Posterior cingulate gyrus (tissue), 11 donors: ENCODE measurements at regions not wholly inside any gene's neighbourhood (a gene's known extent, or its start where the extent isn't known, plus 50 kb on each side); places are given as distances from the start of the nearest gene placed in this dataset.
A peak's percentile ranks its signal among the peaks of the same experiment; 100 is the strongest.

Source experiments
- DNase-seq, 10 donors: peaks; one replicate each; pipeline versions ENCODE4 v3.0.0 to v3.0.0-alpha.2; 2020 to 2021; ENCODE audit warnings: mixed read lengths in 3 of 10
- intact Hi-C: fragments of 100-400 bp; cut with DNase I; formaldehyde crosslinking; loops from one replicate; pipeline ENCODE4 v1.15.1; 2023

DNA sequence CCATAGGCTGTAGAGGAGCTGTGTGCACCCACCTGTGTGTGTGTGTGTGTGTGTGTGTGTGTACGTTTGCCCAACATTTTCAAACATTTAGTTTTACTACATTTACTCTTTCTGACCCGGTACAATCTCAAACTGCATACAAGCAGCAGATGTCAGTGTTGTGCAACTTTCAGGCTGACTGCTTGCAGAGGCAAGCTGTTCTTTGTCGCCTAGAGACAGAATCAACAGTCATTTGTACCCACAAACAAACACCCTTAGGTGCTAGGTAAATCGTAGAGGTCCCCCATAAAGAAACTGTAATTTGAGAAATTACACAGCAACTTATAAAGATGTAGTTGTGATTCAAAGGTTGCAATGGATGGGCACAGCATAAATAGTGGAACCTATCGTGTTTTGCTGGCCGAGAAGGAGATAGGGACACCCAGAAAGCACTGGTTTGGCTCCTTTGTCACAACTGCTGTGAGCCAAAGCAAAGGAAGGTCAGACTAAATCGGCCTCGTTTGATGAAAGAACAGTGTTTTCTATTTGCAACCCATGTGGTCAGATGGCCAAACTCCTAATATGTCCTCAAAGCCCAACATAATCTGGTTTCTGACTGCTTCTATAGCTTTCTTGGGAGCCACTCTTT lies 478.4 kb downstream of the TOX3 start:
- intact Hi-C loops = loop anchor here (2.0 kb wide), 2 partner anchors 844 to 954 kb away; no protein-coding TSS in a partner anchor
- DNase-seq = peak in 7 of 10 donors; percentile 10 to 86 (median 51)

DNA sequence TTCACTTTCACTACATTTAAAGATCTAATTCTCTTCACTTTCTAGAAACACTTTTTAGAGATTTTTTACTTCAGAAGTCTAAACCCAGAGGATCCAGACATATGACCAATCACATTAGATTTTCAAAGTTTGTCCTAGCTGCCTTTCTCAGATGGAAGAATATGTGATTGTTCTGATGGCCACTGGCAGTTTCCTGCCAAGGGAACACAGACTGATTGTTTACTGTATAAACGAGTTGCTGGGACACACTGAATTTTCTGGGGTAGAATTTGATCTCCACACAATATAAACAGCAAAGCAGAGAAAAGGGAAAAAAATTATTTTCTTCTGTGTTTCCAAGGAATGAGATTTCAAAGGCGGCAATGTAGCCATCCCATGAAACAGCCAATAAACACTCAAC lies 480.0 kb downstream of the TOX3 start:
- DNase-seq = peak in 2 of 10 donors; percentile 36 to 84
- intact Hi-C loops = no loop called here

DNA sequence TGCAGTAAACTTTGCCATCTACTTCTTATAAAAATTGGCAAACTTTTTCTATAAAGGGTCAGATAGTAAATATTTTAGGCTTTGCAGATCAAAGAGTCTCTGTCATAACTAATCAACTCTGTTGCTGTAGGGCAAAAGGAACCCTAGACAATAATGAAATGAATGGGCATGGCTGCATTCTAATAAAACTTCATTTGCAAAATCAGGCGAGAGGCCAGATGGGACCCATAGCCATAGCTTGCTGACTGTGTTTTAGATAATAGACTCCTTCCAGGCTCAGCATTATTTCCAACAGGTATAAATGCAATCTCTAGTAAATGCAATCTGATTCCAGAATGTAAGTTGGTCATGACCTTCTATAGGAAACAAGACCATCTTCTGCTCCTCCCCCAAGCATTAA lies 490.7 kb downstream of the TOX3 start:
- intact Hi-C loops = no loop called here
- no peak for DNase-seq

DNA sequence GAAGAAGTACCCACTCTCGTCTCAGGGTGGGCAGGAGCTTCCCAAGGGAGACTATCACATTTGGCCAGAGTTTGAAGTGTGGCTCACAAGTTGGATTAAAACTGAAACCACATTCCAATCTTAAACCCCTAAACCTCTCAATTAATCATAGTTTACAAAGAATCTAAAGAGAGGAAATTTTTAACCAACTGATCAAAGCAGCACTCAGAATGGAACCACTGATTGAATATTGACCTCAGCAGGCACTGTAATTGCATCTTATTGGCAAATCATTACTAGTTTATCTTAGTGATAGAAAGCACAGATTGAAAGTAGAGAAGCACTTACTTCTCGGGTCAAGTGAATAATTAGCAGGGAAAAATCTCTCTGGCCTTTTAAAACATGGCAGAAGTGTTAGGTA lies 491.6 kb downstream of the TOX3 start:
- DNase-seq = no peak

DNA sequence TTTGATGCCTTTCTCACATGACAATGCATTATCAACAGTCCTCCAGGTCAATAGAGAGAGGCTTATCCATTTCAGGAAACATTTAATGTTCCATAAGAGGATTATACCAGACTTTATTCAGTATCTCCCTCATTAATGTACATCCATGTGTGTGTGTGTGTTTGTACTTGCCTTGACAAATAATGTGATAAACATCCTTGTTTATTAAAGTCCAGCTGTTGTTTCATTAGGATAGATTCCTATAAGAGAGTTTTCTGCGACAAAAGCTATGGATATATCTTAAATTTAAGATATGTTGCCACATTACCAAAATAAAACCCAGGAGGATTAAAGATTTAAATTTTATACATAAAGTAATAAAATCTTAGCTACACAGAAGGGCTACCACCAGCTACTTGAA lies 492.6 kb downstream of the TOX3 start:
- DNase-seq = no peak
- intact Hi-C loops = no loop called here

More for the DNA sequence above, 491.6 kb downstream of the TOX3 start:
- intact Hi-C loops = no loop called here

DNA sequence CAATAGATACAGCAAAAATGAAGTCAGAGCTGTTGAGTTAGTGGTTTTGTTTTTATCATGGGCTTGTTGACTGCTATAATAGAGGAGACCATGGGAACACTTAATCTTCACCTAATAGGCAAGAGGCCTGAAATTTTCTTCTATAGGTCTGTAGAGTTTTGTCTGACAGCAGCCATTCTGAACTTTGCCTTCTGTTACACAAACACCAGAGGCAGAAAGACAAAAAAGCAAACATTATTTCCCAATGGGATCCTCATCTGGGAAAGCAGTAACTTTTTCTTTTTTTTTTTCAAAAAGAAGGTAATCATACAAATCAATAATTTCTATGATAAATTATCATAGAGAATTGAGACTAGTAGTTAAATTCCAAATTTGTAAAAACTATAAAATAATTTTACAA lies 494.1 kb downstream of the TOX3 start:
- intact Hi-C loops = no loop called here
- no peak for DNase-seq

DNA sequence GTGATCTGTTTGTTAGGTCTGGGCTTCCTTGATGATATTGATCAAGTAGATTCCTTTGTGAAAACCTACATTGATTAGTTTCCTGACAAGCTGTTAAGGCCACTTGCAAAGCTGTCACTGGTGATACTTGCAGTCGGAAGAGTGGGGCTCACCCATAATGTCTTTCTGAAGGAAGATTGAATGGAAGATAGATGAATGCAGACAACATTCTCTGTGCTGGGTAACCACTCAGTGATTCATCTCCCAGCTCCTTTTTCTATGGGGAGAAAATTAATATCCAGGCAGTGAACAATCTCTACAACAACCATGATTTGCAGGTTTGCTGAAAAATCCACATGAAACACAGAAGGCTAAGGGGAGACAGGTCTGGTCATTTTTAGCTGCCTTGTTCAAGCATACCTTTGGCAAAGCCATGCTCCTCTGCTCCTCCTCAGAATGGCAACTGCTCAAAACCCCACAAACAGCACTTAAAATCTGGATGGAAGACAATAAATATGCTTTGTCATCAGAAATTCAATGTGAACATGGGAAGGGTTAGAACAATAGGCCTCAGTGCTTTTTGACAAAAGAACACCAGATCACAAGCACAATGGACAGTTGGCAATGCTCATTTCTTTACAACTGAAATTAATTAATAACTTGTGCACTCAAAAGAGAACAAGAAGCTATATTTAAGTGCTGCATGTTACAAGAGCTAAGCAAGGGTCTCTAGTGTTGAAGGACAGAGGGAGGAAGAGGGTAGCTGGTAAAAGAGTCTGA lies 495.4 kb downstream of the TOX3 start:
- DNase-seq = no peak
- intact Hi-C loops = no loop called here

DNA sequence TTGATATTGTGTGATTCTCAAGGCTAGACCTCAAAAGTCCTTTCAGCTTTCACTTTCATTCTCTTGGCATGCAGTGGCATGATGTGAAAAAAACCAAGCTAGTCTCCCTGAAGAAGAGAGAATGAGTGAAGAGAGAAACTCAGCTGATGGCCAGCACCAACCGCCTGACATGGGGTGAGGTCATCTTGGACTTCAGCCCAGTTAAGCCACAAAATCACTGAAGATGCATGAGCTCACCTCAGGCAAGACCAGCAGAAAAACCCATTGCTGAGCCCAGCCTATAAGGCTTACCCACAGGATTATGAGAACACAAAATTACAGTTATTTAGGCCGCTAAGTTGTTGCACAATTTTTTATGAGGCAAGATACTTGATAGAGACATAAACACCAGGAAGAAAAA lies 496.5 kb downstream of the TOX3 start:
- intact Hi-C loops = no loop called here
- DNase-seq = no peak

DNA sequence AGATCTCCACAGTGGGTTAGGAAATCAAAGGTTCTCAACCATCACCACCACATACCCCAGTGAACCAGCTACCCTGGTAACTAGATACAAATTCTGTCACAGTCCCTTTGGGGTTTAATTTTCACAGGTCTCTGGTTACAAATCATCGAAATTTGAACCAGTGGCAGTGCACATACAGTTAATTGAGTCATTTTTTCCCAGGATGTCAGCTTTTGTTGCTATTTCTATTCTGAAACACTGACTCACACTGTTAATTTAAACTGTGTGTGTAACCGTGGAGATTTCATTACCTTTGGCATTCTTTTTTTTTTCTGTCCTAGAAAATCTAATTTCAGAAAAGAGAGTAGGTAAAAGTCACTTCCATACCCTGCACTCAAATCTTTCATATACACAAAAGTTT lies 511.5 kb downstream of the TOX3 start:
- DNase-seq = no peak
- intact Hi-C loops = no loop called here

DNA sequence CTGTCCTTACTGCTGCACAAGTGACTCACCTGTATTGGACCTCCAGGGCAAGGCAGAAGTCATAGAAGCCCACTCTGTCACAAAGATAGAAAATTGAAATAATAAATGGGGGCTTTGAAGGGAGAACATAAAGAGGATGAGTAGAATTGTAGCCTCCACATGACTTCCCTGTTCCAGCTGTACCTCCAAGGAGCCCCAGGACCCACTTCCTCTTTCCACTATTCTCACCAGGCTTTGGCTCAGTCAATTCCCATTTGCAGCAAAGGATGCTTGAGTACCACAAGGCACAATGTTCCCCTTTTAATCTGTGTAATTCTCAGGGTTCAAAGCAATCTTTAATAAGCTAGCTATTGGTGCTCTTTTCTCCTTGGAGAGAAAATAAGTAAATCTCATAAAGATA lies 512.1 kb downstream of the TOX3 start:
- DNase-seq = no peak
- intact Hi-C loops = no loop called here

DNA sequence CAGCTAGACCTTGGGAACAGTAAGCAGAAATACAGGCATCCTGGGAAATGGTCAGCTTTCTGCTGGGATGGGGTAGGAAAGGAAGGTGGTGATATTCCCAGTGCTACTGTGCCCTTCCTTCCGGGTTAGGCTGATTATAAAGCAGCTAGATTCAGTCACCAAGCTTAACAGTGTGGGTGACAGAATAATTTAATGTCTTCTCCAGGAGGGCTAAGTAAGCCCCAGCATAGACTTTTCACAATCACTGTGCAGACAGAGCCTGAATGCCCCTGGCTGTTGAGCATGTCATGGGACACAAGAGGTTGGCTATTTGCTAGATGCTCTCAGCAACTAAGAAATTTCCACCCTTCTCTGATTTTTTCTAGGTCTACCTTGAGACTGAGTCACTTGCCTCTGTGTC lies 513.0 kb downstream of the TOX3 start:
- intact Hi-C loops = no loop called here
- no peak for DNase-seq

DNA sequence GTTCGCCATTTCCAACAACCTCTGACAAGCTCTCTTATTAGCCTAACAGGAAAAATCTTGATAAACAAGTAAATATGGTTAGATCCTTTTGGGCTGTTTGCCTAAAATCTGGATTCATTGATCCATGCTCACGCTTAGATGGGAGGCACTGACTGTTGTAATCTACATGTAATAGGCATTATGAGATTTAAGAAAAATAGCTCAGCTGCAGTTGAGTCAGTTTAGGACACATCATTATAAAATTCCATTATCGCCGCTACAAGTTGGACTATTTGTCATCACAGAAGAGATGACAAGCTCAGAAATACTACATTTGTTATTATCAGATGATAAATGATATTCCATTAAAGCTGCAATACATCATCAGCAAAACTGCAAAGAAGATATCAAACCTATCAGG lies 524.0 kb downstream of the TOX3 start:
- intact Hi-C loops = no loop called here
- no peak for DNase-seq

DNA sequence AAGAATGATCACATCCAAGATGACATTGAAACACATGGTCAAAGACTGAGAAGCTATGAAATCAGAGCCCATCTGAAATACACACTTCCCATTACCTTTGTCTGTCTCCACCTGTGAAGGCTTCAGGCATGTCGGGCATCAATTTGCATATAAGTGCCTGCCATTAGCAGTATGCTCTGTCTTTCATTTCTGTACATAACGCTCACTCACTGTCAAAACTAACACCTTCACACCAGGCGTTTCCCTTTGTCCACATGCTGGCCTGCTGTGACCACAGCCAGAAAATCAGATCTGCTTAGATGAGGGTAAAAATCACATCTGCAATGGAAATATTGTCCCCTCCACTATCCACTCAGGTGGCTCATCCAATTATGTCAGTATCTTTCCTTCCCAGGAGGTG lies 524.8 kb downstream of the TOX3 start:
- intact Hi-C loops = no loop called here
- no peak for DNase-seq

DNA sequence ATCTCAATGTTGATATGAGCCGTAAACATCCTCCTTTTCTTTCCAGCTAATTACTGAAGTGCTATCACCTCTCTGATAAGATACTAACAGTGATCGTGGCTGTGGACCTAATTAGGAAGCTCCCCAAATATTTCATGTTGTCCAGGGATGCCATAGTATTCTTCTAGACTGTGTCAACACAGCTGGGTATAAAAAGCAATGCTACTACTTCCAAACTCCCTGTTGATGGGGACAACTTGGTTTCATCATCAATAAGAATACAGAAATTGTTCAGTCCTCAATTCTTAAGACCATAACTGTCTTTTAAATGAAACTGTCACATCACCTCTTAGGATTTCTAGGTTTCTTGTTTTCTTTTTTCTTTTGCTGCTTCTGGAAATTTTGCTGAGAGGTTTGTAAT lies 530.6 kb downstream of the TOX3 start:
- no peak for DNase-seq
- intact Hi-C loops = no loop called here

DNA sequence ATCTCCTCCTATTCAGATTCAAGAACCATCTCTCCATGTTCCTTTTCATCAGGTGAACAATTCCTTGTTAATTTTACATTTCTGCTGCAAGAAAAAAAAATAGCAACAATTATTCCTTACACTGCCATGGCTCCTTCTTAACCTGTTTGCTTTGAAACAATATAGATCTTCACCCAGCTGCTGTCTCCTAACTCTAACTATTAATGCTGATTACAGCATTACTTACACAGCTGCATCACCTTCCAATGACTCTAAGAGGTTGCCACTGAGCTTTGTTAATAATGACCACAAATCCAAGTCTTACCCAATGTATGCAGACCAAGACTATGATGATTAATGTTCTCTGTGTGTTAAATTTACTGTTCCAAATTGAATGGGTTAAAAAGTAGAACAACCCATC lies 541.4 kb downstream of the TOX3 start:
- intact Hi-C loops = no loop called here
- DNase-seq = no peak

DNA sequence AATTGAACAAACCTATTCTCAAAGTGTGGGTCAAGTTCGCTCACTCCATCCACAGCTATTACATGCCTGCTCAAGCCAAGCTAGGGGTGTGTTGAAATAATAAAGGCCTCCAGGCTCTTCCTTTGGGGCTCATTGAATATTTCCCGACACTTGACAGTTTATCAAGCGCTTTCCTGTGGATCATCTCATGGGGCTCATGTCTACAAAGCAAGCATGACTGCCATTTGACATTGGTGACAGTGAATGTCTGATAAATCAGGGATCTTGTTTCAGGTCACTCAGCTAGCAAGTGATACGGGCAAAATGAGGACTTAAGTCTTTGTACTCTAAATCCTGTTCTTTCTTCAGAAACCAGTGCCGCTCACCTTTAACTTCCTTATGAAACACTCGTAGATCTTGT lies 542.6 kb downstream of the TOX3 start:
- intact Hi-C loops = no loop called here

DNA sequence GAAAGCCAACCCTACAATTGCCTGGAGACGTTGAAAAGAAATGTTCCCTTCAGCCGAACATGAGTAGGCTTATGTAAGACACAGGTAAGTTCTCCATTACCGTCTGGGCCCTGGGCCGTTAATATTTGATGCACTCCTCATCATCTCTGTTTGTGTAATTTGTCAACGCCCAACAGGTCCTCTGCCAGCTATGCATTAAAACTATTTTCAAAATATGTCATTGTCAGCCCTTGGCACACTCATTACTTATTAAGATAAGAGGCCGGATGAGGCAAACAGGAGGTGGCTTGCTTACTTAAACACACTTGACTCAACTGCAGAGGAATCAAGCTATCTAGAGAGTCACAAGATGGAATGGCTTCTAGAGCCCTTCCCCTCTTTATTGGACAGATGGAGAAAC lies 544.9 kb downstream of the TOX3 start:
- intact Hi-C loops = no loop called here
- no peak for DNase-seq

More for the DNA sequence above, 542.6 kb downstream of the TOX3 start:
- DNase-seq = no peak

DNA sequence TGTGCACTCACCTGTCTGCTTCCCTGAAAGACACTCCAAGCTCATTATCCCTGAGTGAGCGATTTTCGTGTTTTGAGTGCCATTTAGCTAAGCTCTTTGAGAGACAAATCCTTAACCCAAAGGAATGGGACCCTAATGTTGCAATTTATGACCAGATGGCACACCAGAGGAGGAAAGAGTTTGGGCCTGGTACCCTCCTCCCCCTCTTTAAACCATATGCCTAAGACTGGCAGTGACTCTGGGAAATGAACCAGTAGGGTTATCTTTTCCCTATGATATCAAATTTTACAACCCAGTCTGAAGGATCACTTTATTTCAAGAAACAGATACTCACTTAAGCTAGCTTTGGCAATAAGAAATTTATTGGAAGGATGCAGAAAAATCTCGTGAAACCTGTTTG lies 550.4 kb downstream of the TOX3 start:
- no peak for DNase-seq

DNA sequence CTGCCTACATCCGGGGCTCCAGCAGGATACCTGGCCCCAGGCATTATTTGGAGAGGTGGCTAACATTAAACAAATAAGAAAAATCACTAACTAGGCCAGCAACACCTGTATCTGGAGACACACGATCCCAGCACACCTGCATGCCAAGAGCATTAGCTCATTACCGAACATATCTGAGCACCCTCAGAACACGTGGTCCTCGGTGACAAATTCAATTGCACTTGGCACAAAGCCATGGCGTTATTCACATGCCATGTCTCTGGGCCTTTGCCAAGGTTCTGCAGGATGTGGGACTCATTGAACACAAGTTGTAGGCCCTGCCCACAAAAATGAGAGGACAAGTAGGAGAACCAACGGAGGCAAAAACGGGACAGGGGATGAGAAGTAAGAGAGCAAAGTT lies 552.3 kb downstream of the TOX3 start:
- no peak for DNase-seq
- intact Hi-C loops = no loop called here

More for the DNA sequence above, 550.4 kb downstream of the TOX3 start:
- intact Hi-C loops = no loop called here

DNA sequence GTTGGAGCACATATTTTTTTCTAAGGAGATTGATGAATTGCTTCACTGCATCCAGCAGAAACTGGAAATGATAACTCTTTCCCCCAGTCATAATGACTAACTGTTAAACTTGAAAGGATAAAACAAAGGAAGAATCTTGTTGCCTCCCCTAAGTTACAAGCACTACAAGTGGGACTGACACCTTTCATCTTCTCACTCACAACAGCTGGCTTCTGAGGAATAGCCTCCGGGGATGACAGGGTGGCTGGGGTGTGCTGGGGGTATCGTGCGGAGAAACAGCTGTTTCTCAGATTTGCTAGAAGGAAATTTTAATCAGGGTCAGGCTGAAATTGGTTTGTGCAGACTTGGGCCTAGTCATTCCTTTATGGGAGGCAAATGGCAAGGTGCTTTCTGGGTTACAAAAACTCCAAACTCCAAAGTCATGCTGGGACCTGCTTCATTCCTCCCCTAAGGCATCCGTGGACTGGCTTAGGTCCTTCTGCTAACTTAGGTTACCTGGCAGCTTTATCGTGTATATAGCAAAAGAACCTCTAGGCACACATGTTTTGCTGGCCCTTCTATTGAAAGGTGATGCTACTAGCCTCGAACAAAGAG lies 557.2 kb downstream of the TOX3 start:
- intact Hi-C loops = loop anchor here (10.0 kb wide), 1 partner anchor 225 kb away; no protein-coding TSS in a partner anchor
- DNase-seq = no peak

DNA sequence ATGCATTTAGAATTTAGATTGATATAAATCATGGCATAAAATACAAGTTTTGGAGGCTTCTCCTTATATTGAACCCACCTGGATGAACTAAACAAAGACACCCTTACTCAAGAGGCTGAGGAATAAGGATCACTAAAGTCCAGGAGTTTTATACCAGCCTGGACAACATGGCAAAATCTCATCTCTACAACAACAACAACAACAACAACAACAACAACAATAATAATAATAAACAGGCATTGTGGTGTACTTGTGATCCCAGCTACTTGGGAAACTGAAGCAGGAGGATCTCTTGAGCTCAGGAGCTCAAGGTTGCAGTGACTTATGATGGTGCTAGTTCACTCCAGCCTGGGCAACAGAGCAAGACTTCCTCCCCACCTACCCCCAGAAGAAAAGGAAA lies 558.0 kb downstream of the TOX3 start:
- intact Hi-C loops = loop anchor here (10.0 kb wide), 1 partner anchor 224 kb away; no protein-coding TSS in a partner anchor
- no peak for DNase-seq

DNA sequence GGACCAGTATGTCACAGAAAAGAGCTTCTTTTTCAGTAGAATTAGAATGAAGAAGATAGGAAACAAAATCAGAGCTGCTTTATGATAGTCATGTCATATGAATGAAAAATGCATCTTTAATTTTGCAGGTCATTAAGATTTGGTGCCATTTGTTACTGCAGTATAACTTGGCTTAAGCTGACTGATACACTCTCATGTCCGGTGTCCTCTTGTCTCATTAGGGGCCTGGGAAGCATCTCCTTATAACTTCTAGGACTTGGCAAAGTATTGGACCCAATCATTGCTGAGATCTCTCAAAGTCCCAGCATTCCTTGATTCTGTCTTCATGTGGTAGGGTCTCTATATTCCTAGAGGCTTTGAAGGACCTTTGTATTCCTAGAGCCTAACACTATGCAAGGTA lies 559.4 kb downstream of the TOX3 start:
- intact Hi-C loops = loop anchor here (10.0 kb wide), 1 partner anchor 223 kb away; no protein-coding TSS in a partner anchor

More for the DNA sequence above, 559.4 kb downstream of the TOX3 start:
- DNase-seq = no peak
